Heart left ventricle (tissue), 13 donors: ENCODE measurements at regions not wholly inside any gene's neighbourhood (a gene's known extent, or its start where the extent isn't known, plus 50 kb on each side); places are given as distances from the start of the nearest gene placed in this dataset.

Experiments used
- CTCF ChIP-seq, 12 donors: fragments of 200-600 bp; sonication (generic) in 4 of 12; IDR thresholded peaks; one replicate each; pipeline versions ENCODE4 v1.5.0 to v1.8.0; 2018 to 2022; ENCODE audit warnings: antibody characterized with exemption in 12 of 12, mild to moderate bottlenecking in 5 of 12
- POLR2A ChIP-seq, 2 donors: fragments of 450-650 bp; IDR thresholded peaks; one replicate each; pipeline ENCODE4 v1.6.1; 2017; ENCODE audit warnings: antibody characterized with exemption in 2 of 2, mild to moderate bottlenecking in 2 of 2, moderate library complexity in 2 of 2
- donor health status: ischemic (EF 13 %, LVEDD 7.1; RV severe dilation, severe dysfunction).
- donor health status: DM: no; HTN: yes; CAD: no.
- donor health status: DM: no; HTN: no; CAD: no.
- donor health status: ischemic (EF 25% LVEDD 6.9; RV normal size, moderate dysfunction).
- donor health status: ischemic (EF 25% LVEDD 5.7; RV mildly dilated, moderate dysfunction).
- donor health status: ischemic (EF 35%, LVEDD 5.7; RV mildly dilated, moderate dysfunction).
- donor health status: nonischemic (EF 11% LVEDD 7.7; RV severe dilation, severe dysfunction).
- donor health status: DM: yes; HTN: yes; CAD: no.
- donor health status: PGD.
- donor health status: ischemic (EF 29% LVEDD 5.4; RV normal size, mild dysfunction).
- donor health status: nonischemic (EF 23%, LVEDD 6.1; RV moderate dilation, normal function).

GRCh38 chr1:209160230-209160629, 423.3 kb upstream of the CAMK1G start:
- TF ChIP-seq CTCF (IDR thresholded peaks at IDR 0.05) = no peak
- no peak for TF ChIP-seq POLR2A (IDR thresholded peaks at IDR 0.05)
